Ishikawa (cell line): ENCODE measurements at regions not wholly inside any gene's neighbourhood (a gene's known extent, or its start where the extent isn't known, plus 50 kb on each side); places are given as distances from the start of the nearest gene placed in this dataset.

Experiments used
- EGR1 ChIP-seq: IDR thresholded peaks from 2 replicates; pipeline ENCODE4 v1.6.1; 2012
- TCF12 ChIP-seq: IDR thresholded peaks from 2 replicates; pipeline ENCODE4 v1.6.1; 2012; ENCODE audit warnings: low read depth
- YY1 ChIP-seq: IDR thresholded peaks from 2 replicates; pipeline ENCODE4 v1.6.1; 2012; ENCODE audit warnings: low read depth
- ZBTB7A ChIP-seq: IDR thresholded peaks from 2 replicates; pipeline ENCODE4 v1.6.1; 2012; ENCODE audit warnings: low read depth
- TF ChIP-seq, protein P1 (sequence below): IDR thresholded peaks from 2 replicates; pipeline ENCODE4 v1.6.1; 2012; ENCODE audit warnings: low read depth, mild to moderate bottlenecking
- TF ChIP-seq, protein P2 (sequence below): IDR thresholded peaks from 2 replicates; pipeline ENCODE4 v1.6.1; 2012

DNA sequence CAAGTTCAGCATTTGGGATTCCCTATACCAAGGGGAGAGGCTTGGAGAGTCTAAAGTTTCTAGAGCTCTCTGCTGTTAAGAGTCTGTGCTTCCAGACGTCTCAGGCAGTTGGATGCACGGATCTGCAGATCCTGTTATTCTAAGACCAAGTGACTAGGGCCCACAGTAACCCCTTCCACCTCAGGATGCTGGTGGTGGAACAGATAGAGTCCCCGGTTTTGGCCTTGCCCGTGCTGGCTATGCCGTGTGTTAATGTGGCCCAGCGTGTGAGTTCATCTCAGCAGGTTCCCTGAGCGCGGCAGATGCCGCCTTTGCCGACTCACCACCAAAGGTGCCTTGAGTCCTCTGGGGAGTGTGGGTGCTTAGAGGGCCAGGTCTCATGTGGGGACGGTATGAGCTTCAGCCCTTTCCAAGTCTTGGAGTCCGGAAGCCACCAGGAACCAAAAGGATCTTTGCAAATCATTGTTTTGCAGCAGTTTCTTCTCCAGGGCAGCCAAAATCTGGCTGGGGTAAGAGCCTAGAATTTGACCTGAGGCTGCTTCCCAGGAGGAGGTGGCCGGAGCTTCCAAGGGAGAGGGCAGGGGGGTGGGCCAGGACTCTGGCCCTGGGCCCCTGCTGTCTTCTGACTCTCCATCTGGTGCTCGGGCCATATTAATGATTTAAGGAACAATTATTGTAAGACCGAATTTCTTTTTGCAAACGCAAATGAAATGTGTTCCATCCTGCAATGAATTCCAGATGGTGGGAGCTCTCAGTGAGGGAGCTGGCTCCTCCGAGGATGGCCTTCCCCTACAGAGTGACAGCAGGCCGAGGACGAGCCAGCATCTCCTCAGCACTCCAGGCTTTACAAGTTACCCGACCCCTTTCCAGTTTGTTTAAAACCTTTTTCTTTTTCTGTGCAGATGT lies 205.7 kb downstream of the FOXD2 start:
- TF ChIP-seq, protein P1, sequence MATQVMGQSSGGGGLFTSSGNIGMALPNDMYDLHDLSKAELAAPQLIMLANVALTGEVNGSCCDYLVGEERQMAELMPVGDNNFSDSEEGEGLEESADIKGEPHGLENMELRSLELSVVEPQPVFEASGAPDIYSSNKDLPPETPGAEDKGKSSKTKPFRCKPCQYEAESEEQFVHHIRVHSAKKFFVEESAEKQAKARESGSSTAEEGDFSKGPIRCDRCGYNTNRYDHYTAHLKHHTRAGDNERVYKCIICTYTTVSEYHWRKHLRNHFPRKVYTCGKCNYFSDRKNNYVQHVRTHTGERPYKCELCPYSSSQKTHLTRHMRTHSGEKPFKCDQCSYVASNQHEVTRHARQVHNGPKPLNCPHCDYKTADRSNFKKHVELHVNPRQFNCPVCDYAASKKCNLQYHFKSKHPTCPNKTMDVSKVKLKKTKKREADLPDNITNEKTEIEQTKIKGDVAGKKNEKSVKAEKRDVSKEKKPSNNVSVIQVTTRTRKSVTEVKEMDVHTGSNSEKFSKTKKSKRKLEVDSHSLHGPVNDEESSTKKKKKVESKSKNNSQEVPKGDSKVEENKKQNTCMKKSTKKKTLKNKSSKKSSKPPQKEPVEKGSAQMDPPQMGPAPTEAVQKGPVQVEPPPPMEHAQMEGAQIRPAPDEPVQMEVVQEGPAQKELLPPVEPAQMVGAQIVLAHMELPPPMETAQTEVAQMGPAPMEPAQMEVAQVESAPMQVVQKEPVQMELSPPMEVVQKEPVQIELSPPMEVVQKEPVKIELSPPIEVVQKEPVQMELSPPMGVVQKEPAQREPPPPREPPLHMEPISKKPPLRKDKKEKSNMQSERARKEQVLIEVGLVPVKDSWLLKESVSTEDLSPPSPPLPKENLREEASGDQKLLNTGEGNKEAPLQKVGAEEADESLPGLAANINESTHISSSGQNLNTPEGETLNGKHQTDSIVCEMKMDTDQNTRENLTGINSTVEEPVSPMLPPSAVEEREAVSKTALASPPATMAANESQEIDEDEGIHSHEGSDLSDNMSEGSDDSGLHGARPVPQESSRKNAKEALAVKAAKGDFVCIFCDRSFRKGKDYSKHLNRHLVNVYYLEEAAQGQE = no peak
- TF ChIP-seq, protein P2, sequence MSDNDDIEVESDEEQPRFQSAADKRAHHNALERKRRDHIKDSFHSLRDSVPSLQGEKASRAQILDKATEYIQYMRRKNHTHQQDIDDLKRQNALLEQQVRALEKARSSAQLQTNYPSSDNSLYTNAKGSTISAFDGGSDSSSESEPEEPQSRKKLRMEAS = no peak
- TF ChIP-seq ZBTB7A (no peak), EGR1 (no peak), YY1 (no peak), TCF12 (no peak)
